Calu3 (cell line): ENCODE measurements at regions not wholly inside any gene's neighbourhood (a gene's known extent, or its start where the extent isn't known, plus 50 kb on each side); places are given as distances from the start of the nearest gene placed in this dataset.

ENCODE experiments used
- BruUV-seq: library from RNA; stranded (reverse); fragments of 400-500 nt; replicated peaks from 2 replicates; lab custom pipeline; 2021; lab: Mats Ljungman, UMichigan
- CTCF ChIA-PET: fragments of 300-600 bp; sonication (Branson Sonifier 250); formaldehyde crosslinking; loops from one replicate; lab custom pipeline; 2022; ENCODE audit warnings: antibody characterized with exemption; lab: Charles Lee
- DNase-seq: peaks from one replicate; pipeline ENCODE4 v3.0.0; 2022
- H3K27ac Mint-ChIP-seq: one replicate; pipeline ENCODE4 v1.8.0; 2022; ENCODE audit warnings: mixed read lengths; ENCODE audit not compliant: unreplicated experiment
- H3K27me3 Mint-ChIP-seq: one replicate; pipeline ENCODE4 v1.8.0; 2022; ENCODE audit warnings: mixed read lengths; ENCODE audit not compliant: unreplicated experiment
- H3K36me3 Mint-ChIP-seq: one replicate; pipeline ENCODE4 v1.8.0; 2022; ENCODE audit warnings: mild to moderate bottlenecking, moderate library complexity, mixed read lengths; ENCODE audit not compliant: insufficient read depth, unreplicated experiment
- H3K4me1 Mint-ChIP-seq: one replicate; pipeline ENCODE4 v1.8.0; 2022; ENCODE audit warnings: mild to moderate bottlenecking, low read depth, mixed read lengths; ENCODE audit not compliant: unreplicated experiment
- H3K4me3 Mint-ChIP-seq: one replicate; pipeline ENCODE4 v1.8.0; 2022; ENCODE audit warnings: mild to moderate bottlenecking, low read depth, moderate library complexity, mixed read lengths; ENCODE audit not compliant: unreplicated experiment
- H3K9me3 Mint-ChIP-seq: one replicate; pipeline ENCODE4 v1.8.0; 2022; ENCODE audit warnings: low read depth, mixed read lengths; ENCODE audit not compliant: unreplicated experiment
- intact Hi-C: fragments of 100-400 bp; cut with micrococcal nuclease; formaldehyde crosslinking; loops from one replicate; pipeline ENCODE4 v1.10.0; 2022; ENCODE audit not compliant: unreplicated experiment
- TF ChIP-seq, protein P1 (sequence below): fragments of 200-600 bp; IDR thresholded peaks from one replicate; pipeline ENCODE4 v1.8.0; 2022; ENCODE audit warnings: antibody characterized with exemption; ENCODE audit not compliant: unreplicated experiment

DNA sequence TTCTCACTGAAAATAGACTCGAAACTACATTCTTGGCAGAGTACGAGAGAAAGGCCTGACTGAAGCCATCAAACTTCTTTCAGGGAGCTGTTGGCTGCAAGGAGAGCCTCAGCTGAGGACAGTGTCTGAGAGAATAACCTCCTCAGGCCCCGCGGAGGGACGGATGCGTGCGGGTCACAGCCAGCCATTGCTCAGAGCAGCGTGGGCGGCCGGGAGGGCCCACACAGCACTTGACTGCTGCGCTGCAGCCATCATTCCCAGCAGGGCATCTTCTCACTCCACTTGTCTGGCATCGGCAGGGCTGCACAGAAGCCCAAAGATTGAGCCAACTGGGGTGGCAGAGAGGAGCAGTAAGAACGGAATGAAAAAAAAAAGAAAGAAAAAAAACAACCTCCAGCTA lies 113.5 kb downstream of the XCL2 start:
- DNase-seq: no peak
- Mint-ChIP-seq H3K9me3 (no peaks in the 10 kb centered on the region), H3K27ac (no peak overlapping the region), H3K4me3 (no peak overlapping the region), H3K27me3 (peaks cover 15% of the 10 kb centered on the region), H3K4me1 (no peaks in the 10 kb centered on the region), H3K36me3 (no peaks in the 10 kb centered on the region)
- CTCF ChIA-PET: interaction anchor here (0.7 kb wide), 1 partner anchor 139 kb away, joined by 9 read pairs; no protein-coding TSS in a partner anchor
- TF ChIP-seq, protein P1, sequence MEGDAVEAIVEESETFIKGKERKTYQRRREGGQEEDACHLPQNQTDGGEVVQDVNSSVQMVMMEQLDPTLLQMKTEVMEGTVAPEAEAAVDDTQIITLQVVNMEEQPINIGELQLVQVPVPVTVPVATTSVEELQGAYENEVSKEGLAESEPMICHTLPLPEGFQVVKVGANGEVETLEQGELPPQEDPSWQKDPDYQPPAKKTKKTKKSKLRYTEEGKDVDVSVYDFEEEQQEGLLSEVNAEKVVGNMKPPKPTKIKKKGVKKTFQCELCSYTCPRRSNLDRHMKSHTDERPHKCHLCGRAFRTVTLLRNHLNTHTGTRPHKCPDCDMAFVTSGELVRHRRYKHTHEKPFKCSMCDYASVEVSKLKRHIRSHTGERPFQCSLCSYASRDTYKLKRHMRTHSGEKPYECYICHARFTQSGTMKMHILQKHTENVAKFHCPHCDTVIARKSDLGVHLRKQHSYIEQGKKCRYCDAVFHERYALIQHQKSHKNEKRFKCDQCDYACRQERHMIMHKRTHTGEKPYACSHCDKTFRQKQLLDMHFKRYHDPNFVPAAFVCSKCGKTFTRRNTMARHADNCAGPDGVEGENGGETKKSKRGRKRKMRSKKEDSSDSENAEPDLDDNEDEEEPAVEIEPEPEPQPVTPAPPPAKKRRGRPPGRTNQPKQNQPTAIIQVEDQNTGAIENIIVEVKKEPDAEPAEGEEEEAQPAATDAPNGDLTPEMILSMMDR: no peak
- no TSS peak for BruUV-seq
- intact Hi-C loops: no loop called here

DNA sequence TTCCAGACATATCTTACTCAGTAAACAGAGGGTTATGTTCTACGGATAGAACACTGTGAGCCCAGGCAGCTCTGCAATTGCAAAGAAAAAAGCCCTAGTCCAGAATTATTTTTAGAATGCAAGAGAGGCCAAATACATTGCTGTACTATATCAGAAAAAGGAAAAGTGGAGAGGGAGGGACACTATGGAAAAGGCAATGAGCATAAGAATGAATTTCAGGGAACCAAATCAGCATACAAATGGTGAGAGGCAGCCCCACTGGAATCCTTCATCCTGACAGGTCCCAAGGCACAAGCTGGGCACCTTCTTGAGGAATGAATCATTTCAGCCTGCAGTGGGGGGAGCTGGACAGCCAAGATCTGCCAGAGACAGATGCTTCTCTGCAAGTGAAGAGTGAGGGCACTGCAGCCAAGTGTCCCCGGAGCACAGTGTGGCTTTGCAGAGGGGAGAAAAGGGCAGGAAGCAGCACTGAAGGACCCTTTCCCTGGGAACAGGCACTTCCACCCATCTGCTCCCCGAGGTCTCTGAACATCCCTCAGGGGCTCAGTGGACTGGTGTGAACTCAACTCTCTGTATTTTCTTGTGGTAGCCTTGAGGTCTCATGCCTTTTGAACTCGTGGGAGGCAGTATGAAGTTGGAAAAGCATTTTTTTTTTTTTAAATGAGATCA lies 115.6 kb downstream of the XCL2 start:
- no peaks in the 10 kb centered on the region for H3K36me3 Mint-ChIP-seq
- CTCF ChIA-PET: no interaction called here
- no peak overlapping the region for H3K27ac Mint-ChIP-seq
- BruUV-seq: no TSS peak
- H3K9me3 Mint-ChIP-seq: no peaks in the 10 kb centered on the region
- H3K27me3 Mint-ChIP-seq: no peaks in the 10 kb centered on the region
- TF ChIP-seq, protein P1: no peak
- intact Hi-C loops: no loop called here
- H3K4me1 Mint-ChIP-seq: no peaks in the 10 kb centered on the region
- H3K4me3 Mint-ChIP-seq: no peak overlapping the region
- no peak for DNase-seq

DNA sequence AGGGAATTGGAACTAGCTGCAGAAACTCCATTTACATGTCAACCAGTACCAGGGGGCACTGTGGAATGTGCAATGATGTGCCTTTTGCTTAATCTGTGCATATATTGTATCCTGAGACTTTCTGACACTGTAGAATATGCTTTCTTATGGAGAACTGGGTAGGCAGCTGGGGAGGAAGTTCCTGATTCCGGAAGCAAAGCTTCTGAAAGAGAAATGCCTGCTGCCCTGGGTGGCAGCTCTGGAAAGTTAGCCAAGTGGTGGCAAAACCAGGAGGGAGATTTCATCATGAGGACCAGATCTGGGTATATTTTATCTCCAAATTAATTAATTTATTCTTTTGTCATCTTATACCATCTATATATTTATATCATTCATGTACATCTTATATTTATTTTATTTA lies 116.7 kb downstream of the XCL2 start:
- Mint-ChIP-seq H3K4me1 (no peaks in the 10 kb centered on the region), H3K9me3 (no peaks in the 10 kb centered on the region), H3K27ac (no peak overlapping the region), H3K36me3 (no peaks in the 10 kb centered on the region), H3K27me3 (no peaks in the 10 kb centered on the region), H3K4me3 (no peak overlapping the region)
- DNase-seq: no peak
- TF ChIP-seq, protein P1: no peak
- CTCF ChIA-PET: no interaction called here
- intact Hi-C loops: no loop called here
- BruUV-seq: no TSS peak

DNA sequence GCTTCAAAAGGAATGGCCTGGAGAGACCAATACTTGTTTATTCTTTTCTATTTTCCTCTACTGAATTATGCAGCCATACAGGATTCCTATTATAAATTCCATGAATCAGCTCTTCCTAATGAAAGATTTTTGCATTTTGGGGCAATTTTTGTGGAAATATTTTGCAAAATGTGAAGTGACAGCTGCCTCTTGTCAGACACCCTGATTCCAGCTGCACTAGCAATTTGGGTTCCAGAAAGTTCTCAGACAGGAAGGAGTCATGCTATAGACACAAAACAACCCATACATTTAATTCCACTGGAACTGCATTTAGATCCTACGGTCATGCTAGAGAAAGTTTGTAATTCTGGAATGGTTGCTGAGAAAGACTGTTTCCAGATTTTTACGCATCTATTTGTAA lies 119.5 kb downstream of the XCL2 start:
- no peak overlapping the region for H3K4me3 Mint-ChIP-seq
- no TSS peak for BruUV-seq
- CTCF ChIA-PET: interaction anchor here (0.6 kb wide), 1 partner anchor 20 kb away, joined by 7 read pairs; no protein-coding TSS in a partner anchor

More for the DNA sequence above, 119.5 kb downstream of the XCL2 start:
- Mint-ChIP-seq H3K4me1 (no peaks in the 10 kb centered on the region), H3K27ac (no peak overlapping the region), H3K9me3 (no peaks in the 10 kb centered on the region), H3K36me3 (no peaks in the 10 kb centered on the region), H3K27me3 (no peaks in the 10 kb centered on the region)
- TF ChIP-seq, protein P1: no peak
- DNase-seq: no peak
- intact Hi-C loops: no loop called here
